PC-9 (cell line): ENCODE measurements at regions not wholly inside any gene's neighbourhood (a gene's known extent, or its start where the extent isn't known, plus 50 kb on each side); places are given as distances from the start of the nearest gene placed in this dataset.

ENCODE experiments used
- CTCF ChIP-seq: fragments of 200-600 bp; sonication (generic); conservative IDR thresholded peaks from 2 replicates; pipeline ENCODE4 v1.6.1; 2017; ENCODE audit warnings: mixed run types, antibody characterized with exemption, mild to moderate bottlenecking, moderate library complexity
- EZH2 ChIP-seq: fragments of 200-600 bp; sonication (generic); IDR thresholded peaks from 2 replicates; pipeline ENCODE4 v1.8.0; 2017; ENCODE audit warnings: antibody characterized with exemption, low read depth

- TF ChIP-seq CTCF (no peak), EZH2 (no peak)
These were observed 61.0 kb upstream of the PPFIA2 start for GRCh38 chr12:81819991-81820633.
